Medulla oblongata (tissue), 1 donor: ENCODE measurements at regions not wholly inside any gene's neighbourhood (a gene's known extent, or its start where the extent isn't known, plus 50 kb on each side); places are given as distances from the start of the nearest gene placed in this dataset.
A peak's percentile ranks its signal among the peaks of the same experiment; 100 is the strongest.
"Not testable (repeated sequence)": the region's sequence is repeated elsewhere in the genome, so short reads cannot be mapped to it uniquely, and the experiment has no call there.

Experiments used
- DNase-seq: peaks from one replicate; pipeline ENCODE4 v3.0.0-alpha.2; 2015; ENCODE audit errors: extremely low spot score

- no peak for DNase-seq
These were observed 308.5 kb upstream of the KCNN2 start for GRCh38 chr5:114053372-114053771.

DNA sequence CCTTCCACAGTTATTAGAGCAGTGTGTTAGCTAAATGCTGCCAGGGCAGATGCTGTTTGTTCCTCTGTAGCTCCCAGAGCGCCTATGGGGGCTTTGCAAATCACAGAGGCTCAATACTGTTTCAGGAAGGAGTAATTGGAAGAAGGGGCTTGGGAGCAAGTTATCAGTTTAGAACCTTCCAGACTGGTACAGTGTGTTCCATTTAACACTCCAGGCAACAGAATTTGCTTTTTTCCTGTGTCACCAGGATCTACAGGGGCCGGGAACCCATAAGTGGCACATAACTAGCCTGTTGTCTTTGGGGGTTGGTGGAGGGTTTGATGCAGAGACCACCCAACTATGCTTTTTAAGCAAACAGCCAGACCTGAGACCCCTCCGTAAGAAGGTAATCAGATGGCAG is 307.3 kb upstream of the KCNN2 start:
- no peak for DNase-seq

DNA sequence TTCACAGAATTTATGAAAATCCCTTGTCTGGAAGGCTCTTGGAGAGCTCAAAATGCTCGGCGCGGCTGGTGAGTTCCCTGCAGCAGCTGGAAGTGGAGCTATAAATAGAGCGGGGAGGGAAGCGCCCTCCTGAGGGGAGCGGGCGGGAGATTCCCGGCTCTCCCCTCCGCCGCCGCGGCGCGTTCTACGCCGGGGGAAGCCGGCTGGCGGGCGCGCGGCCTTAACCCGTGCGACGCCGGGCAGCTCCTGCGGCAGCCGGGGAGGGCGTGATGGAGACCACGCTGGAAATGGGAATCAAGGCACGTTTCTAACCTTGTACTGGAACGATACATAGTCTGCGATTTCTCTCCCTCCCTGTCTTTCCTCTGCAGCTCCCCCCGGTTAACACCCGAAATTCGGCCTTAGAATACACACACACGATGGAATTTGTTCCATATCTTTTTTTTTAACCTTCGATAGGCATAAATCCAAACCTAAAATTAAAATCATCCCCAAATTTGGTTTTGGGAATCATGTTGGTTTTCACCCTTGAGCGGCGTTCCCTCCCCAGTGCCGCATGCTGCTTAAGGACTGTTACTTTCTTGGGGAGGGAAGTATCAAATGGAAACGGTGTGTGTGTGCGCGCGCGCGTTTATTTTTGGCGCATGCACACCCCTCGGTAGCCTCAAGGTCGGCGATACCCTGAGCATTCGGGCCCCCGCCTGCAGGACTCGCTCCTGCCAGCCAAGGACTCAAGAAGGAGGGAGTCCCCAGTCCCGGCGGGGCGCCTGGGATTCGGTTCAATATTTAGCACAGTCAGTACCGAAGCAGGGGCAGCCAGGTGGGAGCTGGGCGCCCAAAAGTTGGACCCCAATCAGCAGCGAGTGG is 306.3 kb upstream of the KCNN2 start:
- peak; percentile 29 for DNase-seq

DNA sequence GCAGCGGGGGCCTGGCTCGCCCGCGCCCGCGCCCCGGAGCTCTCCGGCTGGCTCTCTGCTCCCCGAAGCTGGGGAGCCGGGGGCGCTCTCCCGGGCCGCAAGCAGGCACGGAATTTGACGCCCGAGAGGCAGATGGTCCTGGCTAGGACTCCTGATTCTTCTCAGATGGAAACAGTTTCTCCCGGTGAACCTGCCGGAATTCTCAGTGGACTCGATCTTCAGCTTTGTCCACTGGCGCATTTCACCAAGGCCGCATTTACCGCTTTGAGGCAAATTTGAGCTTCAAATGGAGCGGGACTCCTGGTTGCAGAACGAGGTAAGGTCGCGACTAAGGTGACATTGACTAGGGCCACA is 305.7 kb upstream of the KCNN2 start:
- DNase-seq: no peak

- no peak for DNase-seq
These were observed 301.0 kb upstream of the KCNN2 start for GRCh38 chr5:114060866-114061265.

DNA sequence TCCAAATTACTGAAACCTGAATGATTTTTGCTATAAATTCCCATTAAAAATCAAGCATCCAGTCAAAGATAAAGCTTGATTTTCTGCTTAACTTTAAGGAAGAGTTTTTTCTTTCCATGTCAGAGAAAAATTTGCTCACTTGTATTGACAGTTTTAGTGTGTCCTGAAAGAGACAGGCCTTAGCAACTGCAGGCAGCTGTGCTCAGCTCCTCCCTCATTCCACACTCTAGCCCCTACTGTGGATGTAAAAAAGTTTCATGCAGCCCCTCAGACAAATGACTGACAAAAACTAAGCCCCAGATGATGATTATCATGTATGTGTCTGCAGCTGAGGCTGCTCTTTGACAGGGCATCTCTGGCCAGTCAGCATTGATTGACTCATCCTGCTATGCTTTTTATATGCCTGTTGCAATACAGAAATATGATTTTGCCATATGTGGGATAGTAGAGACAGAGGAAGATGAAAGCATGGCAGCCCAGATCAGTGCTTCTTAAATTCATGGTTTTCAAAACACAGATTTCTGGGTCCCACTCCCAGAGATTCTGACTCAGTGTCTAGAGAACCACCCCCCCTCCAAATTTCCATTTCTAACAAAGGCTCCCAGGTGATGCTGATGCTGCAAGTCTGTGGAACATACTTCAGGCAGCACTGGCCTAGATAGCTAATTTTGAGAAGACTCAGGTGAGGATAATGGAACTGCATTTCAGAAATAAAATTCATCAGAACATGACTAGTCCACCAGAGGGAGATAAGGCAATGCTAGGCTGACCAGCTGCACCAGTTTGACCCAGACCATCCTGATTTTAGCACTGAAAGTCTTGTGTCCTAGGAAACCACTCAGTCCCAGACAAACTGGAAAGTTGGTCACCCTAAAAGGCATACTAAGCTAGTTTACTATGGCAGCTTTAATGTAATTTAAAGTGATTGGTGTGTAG is 298.7 kb upstream of the KCNN2 start:
- no peak for DNase-seq

GRCh38 chr5:114065912-114066311 is 296.0 kb upstream of the KCNN2 start:
- no peak for DNase-seq

GRCh38 chr5:114070093-114070722 is 291.7 kb upstream of the KCNN2 start:
- DNase-seq: no peak

- no peak for DNase-seq
These were observed 272.6 kb upstream of the KCNN2 start for GRCh38 chr5:114089259-114089658.

GRCh38 chr5:114097570-114097969 is 264.3 kb upstream of the KCNN2 start:
- DNase-seq: no peak

GRCh38 chr5:114099161-114099560 is 262.7 kb upstream of the KCNN2 start:
- no peak for DNase-seq

DNA sequence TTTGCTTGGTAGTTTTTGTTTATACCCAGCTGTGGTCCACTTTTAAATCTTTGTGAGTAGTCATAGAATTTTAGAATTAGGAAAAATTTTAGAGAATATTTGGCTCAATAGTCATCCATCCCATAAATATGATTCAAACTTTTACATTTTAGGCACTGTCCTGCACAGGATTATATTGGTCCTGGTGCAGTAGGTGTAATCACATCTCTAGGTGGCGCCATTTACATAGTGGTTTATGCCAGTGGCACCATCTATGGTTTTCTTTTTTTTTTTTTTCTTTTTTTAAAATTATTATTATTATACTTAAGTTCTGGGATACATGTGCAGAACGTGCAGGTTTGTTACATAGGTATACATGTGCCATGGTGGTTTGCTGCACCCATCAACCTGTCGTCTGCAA is 260.7 kb upstream of the KCNN2 start:
- DNase-seq: peak; percentile 16

GRCh38 chr5:114113604-114114003 is 248.3 kb upstream of the KCNN2 start:
- no peak for DNase-seq

DNA sequence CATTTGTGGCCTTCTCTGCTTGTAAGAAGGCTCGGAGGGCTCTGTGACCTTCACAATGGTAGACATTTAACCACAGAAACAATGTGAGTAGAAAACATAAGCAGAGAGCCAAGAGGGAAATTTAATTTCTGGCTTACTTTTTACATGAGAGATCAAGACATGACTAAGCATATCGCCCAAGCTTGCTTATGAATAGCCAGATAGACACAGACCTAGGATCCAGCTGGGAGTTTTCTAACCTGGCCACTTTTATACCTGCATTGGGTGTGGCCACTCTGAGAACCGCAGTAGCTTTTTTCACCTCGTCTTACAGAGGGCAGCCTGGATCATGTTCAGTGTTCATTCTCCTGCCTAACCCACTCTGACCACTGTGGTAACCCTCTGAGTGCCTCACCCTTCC is 244.9 kb upstream of the KCNN2 start:
- no peak for DNase-seq

GRCh38 chr5:114118511-114118910 is 243.4 kb upstream of the KCNN2 start:
- DNase-seq: no peak

DNA sequence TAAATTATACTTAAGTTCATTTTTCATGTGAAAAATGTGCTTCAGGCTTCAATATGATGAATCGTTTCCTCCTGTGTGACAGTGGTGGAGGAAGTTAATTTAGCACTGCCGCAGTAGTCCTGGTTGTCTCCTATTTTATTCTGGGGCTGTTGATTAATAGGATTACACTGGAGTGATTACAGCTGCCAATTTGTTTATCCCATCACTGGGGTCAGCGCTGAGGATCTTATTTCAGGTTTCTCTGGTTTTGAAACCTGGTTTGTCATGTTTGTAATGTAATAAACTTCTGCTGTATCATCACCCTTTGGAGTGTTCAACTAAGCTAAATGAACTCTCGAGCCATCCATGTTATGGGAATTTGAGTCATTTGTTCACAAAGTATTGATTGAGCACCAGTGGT is 241.7 kb upstream of the KCNN2 start:
- DNase-seq: no peak

- DNase-seq: no peak
These were observed 239.0 kb upstream of the KCNN2 start for GRCh38 chr5:114122852-114123251.

DNA sequence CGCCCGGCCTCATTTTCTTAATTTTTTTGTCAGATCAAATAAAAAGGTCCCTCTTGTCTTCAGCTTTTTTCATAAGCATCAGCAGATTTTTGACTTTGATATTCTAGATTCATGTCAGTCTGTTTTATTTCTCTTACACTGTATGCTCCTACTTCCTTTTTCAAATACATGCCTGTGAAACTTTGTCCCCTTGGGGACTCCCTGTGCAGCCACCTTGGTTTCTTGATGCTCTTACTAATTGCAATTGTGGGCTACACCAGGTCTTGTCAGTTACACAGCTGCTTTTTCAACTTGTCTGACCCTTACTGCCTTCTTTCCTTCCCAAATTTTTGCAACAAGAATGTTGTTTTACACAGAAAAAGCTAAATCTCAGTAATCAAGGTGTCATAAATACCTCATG is 238.2 kb upstream of the KCNN2 start:
- DNase-seq: no peak

GRCh38 chr5:114146398-114146797 is 215.5 kb upstream of the KCNN2 start:
- DNase-seq: no peak

DNA sequence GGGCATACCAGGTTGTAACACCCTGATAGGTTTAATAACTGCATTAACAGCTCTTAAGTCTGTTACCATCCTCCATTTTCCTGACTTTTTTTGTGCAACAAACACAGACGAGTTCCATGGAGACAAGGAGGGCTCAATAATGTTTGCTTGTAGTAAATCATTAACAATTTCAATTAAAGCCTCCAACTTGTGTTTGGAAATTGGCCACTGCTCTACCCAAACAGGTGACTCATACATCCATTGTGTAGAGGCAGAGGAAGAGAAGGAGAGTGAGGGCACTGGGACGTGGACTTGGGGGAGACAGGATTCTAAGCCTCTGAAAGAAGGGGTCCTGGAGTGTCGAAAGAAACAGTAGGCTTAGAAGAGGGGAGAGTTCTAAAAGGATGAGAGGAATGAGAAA is 213.6 kb upstream of the KCNN2 start:
- no peak for DNase-seq

DNA sequence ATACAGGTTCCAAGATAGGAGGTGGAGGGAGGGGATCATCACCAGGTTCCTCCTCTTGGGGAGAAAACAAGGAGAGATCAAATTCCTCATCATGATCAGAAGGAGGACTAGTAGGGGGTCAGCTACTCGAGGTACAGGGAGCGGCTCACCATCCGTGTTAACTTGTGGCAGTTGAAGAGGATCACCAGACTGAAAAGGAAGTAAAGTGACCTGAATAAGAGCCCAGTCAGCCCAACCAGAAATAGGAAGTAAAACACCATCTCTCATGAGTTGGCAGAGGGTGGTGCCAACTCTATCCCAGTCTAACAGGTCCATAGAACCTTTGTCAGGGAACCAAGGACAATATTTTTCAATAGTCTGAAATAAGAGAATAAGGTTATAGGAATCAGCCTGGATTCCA is 213.1 kb upstream of the KCNN2 start:
- DNase-seq: not testable (repeated sequence)

DNA sequence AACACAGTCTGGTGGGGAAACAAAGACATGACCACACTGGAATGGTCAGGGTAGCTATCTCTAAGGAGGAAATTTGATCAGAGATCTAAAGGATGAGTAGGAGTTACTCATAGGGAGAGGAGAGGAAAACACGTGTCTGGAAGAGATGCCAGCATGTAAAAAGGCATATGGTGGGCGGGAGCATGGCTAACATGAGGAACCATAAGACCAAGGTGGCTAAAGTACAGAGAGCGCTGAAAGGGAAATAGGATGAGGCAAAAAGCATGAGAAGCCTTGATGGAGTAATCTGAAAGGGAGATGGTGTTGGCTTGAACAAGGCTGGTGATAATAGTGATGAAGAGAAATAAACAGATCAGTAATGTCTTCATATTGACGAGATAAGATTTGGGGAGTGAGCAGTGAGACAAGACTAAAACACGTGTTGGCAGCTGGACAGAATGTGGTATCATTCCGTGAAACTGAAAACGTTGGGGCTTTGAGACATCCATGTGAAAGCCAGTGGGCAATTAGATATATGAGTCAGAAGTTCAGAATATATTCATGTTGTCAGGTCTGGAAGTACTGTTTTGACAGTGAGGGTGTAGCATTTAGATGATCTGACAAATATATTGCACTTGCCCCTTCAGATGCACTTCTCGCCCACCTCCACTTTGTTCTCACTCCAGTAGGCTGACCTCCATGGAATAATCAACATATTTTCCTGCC is 209.1 kb upstream of the KCNN2 start:
- no peak for DNase-seq
